ENCODE measurements at regions not wholly inside any gene's neighbourhood (a gene's known extent, or its start where the extent isn't known, plus 50 kb on each side); places are given as distances from the start of the nearest gene placed in this dataset.

- Histone ChIP-seq H2BK20ac (ENCODE audit: low read depth, low read length) (no peak overlapping the region), H3K23ac (ENCODE audit: low read depth, low read length) (no peak overlapping the region), H4K8ac (ENCODE audit: low read depth in 2 of 2, low read length in 2 of 2) (no peak overlapping the region), H3K9me1 (ENCODE audit: insufficient read depth, low read length) (no peaks in the 10 kb centered on the region), H3K18ac (ENCODE audit: low read depth, low read length) (no peak overlapping the region), H3K56ac (ENCODE audit: extremely low read depth, insufficient read depth, low read length) (no peak overlapping the region), H3K4me1 (ENCODE audit: control insufficient read depth, insufficient read depth, low read length) (no peaks in the 10 kb centered on the region), H3K9me3 (ENCODE audit: control insufficient read depth, insufficient read depth, low read length) (no peaks in the 10 kb centered on the region), H2AK9ac (replicated peaks; ENCODE audit: low read depth, low read length, poor library complexity) (no peak overlapping the region), H3K27ac (ENCODE audit: insufficient read depth, low read length) (no peak overlapping the region), H3K4ac (ENCODE audit: low read depth, low read length) (no peak overlapping the region), H3K79me1 (ENCODE audit: low read depth in 1 of 2, low read length in 2 of 2) (no peaks in the 10 kb centered on the region), H2BK5ac (ENCODE audit: low read depth, low read length, poor library complexity, severe bottlenecking) (no peak overlapping the region), H4K5ac (ENCODE audit: low read depth, low read length) (no peak overlapping the region), H2AFZ (replicated peaks; ENCODE audit: low read length, poor library complexity) (no peak overlapping the region), H2AK5ac (ENCODE audit: low read depth, low read length) (no peak overlapping the region), H3K36me3 (ENCODE audit: control insufficient read depth, insufficient read depth, low read length) (no peaks in the 10 kb centered on the region), H4K91ac (ENCODE audit: insufficient read depth, low read depth, low read length) (no peak overlapping the region), H3K9ac (ENCODE audit: low read depth, low read length) (no peak overlapping the region), H3K4me3 (ENCODE audit: insufficient read depth, low read depth, low read length) (no peak overlapping the region), H4K20me1 (ENCODE audit: insufficient read depth, low read length) (no peaks in the 10 kb centered on the region), H2BK15ac (ENCODE audit: low read depth, low read length) (no peak overlapping the region), H3K4me2 (ENCODE audit: low read depth, low read length) (no peak overlapping the region), H2BK120ac (ENCODE audit: low read depth, low read length) (no peak overlapping the region), H3K27me3 (ENCODE audit: control insufficient read depth, insufficient read depth, low read length) (no peaks in the 10 kb centered on the region), H3K14ac (replicated peaks; ENCODE audit: low read depth, low read length) (no peak overlapping the region)
- in situ Hi-C loops (cut with MboI; ENCODE audit: low sequenced_read_pairs) (no loop called here), dilution Hi-C loops (cut with HindIII; ENCODE audit: low sequenced_read_pairs, unreplicated experiment) (no loop called here), intact Hi-C loops (cut with micrococcal nuclease) (no loop called here)
- POLR2A ChIA-PET (ENCODE audit: unreplicated experiment), result no interaction called here
- TF ChIP-seq, protein P1, sequence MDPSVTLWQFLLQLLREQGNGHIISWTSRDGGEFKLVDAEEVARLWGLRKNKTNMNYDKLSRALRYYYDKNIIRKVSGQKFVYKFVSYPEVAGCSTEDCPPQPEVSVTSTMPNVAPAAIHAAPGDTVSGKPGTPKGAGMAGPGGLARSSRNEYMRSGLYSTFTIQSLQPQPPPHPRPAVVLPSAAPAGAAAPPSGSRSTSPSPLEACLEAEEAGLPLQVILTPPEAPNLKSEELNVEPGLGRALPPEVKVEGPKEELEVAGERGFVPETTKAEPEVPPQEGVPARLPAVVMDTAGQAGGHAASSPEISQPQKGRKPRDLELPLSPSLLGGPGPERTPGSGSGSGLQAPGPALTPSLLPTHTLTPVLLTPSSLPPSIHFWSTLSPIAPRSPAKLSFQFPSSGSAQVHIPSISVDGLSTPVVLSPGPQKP (IDR thresholded peaks at IDR 0.05; ENCODE audit: borderline replicate concordance, low read depth, low read length), result no peak
- TF ChIP-seq RAD21 (IDR thresholded peaks at IDR 0.05; ENCODE audit: low read length) (no peak), FOS (IDR thresholded peaks at IDR 0.05; ENCODE audit: low read depth, low read length) (no peak), MAFK (IDR thresholded peaks at IDR 0.05; ENCODE audit: low read depth, low read length) (no peak), CHD1 (IDR thresholded peaks at IDR 0.05; ENCODE audit: low read depth, low read length) (no peak), BHLHE40 (IDR thresholded peaks at IDR 0.05; ENCODE audit: low read depth, low read length) (no peak), POLR2A (IDR thresholded peaks at IDR 0.05; ENCODE audit: low read depth, low read length) (no peak), CEBPB (IDR thresholded peaks at IDR 0.05; ENCODE audit: low read depth, low read length) (no peak), RCOR1 (IDR thresholded peaks at IDR 0.05; ENCODE audit: insufficient replicate concordance, low read length) (no peak), NFE2L2 (IDR thresholded peaks at IDR 0.05; ENCODE audit: low read depth, low read length) (no peak), MXI1 (IDR thresholded peaks at IDR 0.05; ENCODE audit: borderline replicate concordance, low read depth, low read length) (no peak), MAZ (IDR thresholded peaks at IDR 0.05; ENCODE audit: borderline replicate concordance, low read depth, low read length) (no peak), RFX5 (IDR thresholded peaks at IDR 0.05; ENCODE audit: low read depth, low read length) (no peak), SMC3 (IDR thresholded peaks at IDR 0.05; ENCODE audit: low read depth, low read length) (no peak)
- TF ChIP-seq, protein P2, sequence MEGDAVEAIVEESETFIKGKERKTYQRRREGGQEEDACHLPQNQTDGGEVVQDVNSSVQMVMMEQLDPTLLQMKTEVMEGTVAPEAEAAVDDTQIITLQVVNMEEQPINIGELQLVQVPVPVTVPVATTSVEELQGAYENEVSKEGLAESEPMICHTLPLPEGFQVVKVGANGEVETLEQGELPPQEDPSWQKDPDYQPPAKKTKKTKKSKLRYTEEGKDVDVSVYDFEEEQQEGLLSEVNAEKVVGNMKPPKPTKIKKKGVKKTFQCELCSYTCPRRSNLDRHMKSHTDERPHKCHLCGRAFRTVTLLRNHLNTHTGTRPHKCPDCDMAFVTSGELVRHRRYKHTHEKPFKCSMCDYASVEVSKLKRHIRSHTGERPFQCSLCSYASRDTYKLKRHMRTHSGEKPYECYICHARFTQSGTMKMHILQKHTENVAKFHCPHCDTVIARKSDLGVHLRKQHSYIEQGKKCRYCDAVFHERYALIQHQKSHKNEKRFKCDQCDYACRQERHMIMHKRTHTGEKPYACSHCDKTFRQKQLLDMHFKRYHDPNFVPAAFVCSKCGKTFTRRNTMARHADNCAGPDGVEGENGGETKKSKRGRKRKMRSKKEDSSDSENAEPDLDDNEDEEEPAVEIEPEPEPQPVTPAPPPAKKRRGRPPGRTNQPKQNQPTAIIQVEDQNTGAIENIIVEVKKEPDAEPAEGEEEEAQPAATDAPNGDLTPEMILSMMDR (conservative IDR thresholded peaks at IDR 0.05; ENCODE audit: low read depth, low read length), result no peak
- TF ChIP-seq, protein P3, sequence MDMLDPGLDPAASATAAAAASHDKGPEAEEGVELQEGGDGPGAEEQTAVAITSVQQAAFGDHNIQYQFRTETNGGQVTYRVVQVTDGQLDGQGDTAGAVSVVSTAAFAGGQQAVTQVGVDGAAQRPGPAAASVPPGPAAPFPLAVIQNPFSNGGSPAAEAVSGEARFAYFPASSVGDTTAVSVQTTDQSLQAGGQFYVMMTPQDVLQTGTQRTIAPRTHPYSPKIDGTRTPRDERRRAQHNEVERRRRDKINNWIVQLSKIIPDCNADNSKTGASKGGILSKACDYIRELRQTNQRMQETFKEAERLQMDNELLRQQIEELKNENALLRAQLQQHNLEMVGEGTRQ (IDR thresholded peaks at IDR 0.05; ENCODE audit: low read depth, low read length), result no peak
- CTCF ChIA-PET, result no interaction called here
- DNase-seq, result no peak
- no peak for ATAC-seq (ENCODE audit: low read depth)
- no CpG with 5 or more reads among the region's 2 CpGs for WGBS, 2 experiments (ENCODE audit: extremely low coverage in 2 of 2, insufficient read length in 1 of 2)
- no TSS peak for BruUV-seq (replicated peaks)
Observed at GRCh38 chr15:46232471-46232870, 597.6 kb downstream of the SQOR start.

Data from IMR-90 (cell line).